ENCODE measurements at regions not wholly inside any gene's neighbourhood (a gene's known extent, or its start where the extent isn't known, plus 50 kb on each side); places are given as distances from the start of the nearest gene placed in this dataset.

GRCh38 chr2:147774805-147775204 is 70.0 kb upstream of the ACVR2A start:
- no peaks in the 10 kb centered on the region for H3K9me3 ChIP-seq (ENCODE audit: control extremely low read depth in 1 of 5, control insufficient read depth in 4 of 5, insufficient read depth in 2 of 5, low read depth in 1 of 5, low read length in 4 of 5)
- no peaks in the 10 kb centered on the region for H3K27me3 ChIP-seq (replicated peaks in 2 of 5; ENCODE audit: control insufficient read depth in 4 of 5, insufficient read depth in 5 of 5, low read length in 4 of 5)
- no peaks in the 10 kb centered on the region for H3K4me1 ChIP-seq (ENCODE audit: control extremely low read depth in 1 of 4, control insufficient read depth in 4 of 4, insufficient read depth in 4 of 4, low read length in 3 of 4)
- CTCF ChIA-PET, result no interaction called here
- no CpG with 5 or more reads among the region's 3 CpGs for WGBS (ENCODE audit: insufficient coverage)
- no peaks in the 10 kb centered on the region for H3K36me3 ChIP-seq (ENCODE audit: control insufficient read depth in 4 of 4, insufficient read depth in 4 of 4, low read length in 3 of 4)
- H3K27ac ChIP-seq (ENCODE audit: insufficient read depth in 1 of 2, low read depth in 1 of 2, low read length in 2 of 2, poor library complexity in 1 of 2, severe bottlenecking in 2 of 2), result no peak overlapping the region
- no peak overlapping the region for H3K4me3 ChIP-seq (ENCODE audit: control insufficient read depth in 1 of 7, extremely low read depth in 1 of 7, insufficient read depth in 4 of 7, low read depth in 2 of 7, low read length in 6 of 7)
- DNase-seq, result no peak
- POLR2A ChIA-PET, result no interaction called here

GRCh38 chr2:147773479-147773878 is 71.3 kb upstream of the ACVR2A start:
- CTCF ChIA-PET, result no interaction called here
- H3K4me3 ChIP-seq (ENCODE audit: control insufficient read depth in 1 of 7, extremely low read depth in 1 of 7, insufficient read depth in 4 of 7, low read depth in 2 of 7, low read length in 6 of 7), result no peak overlapping the region
- POLR2A ChIA-PET, result no interaction called here
- WGBS (ENCODE audit: insufficient coverage), result 79% methylated on average over 3 of the region's 4 CpGs
- no peak overlapping the region for H3K27ac ChIP-seq (ENCODE audit: insufficient read depth in 1 of 2, low read depth in 1 of 2, low read length in 2 of 2, poor library complexity in 1 of 2, severe bottlenecking in 2 of 2)
- no peaks in the 10 kb centered on the region for H3K4me1 ChIP-seq (ENCODE audit: control extremely low read depth in 1 of 4, control insufficient read depth in 4 of 4, insufficient read depth in 4 of 4, low read length in 3 of 4)
- H3K27me3 ChIP-seq (replicated peaks in 2 of 5; ENCODE audit: control insufficient read depth in 4 of 5, insufficient read depth in 5 of 5, low read length in 4 of 5), result no peaks in the 10 kb centered on the region
- H3K9me3 ChIP-seq (ENCODE audit: control extremely low read depth in 1 of 5, control insufficient read depth in 4 of 5, insufficient read depth in 2 of 5, low read depth in 1 of 5, low read length in 4 of 5), result no peaks in the 10 kb centered on the region
- no peak for DNase-seq
- no peaks in the 10 kb centered on the region for H3K36me3 ChIP-seq (ENCODE audit: control insufficient read depth in 4 of 4, insufficient read depth in 4 of 4, low read length in 3 of 4)

- no peaks in the 10 kb centered on the region for H3K9me3 ChIP-seq (ENCODE audit: control extremely low read depth in 1 of 5, control insufficient read depth in 4 of 5, insufficient read depth in 2 of 5, low read depth in 1 of 5, low read length in 4 of 5)
- H3K4me1 ChIP-seq (ENCODE audit: control extremely low read depth in 1 of 4, control insufficient read depth in 4 of 4, insufficient read depth in 4 of 4, low read length in 3 of 4), result no peaks in the 10 kb centered on the region
- H3K36me3 ChIP-seq (ENCODE audit: control insufficient read depth in 4 of 4, insufficient read depth in 4 of 4, low read length in 3 of 4), result no peaks in the 10 kb centered on the region
- ChIA-PET POLR2A (no interaction called here), CTCF (no interaction called here)
- H3K4me3 ChIP-seq (ENCODE audit: control insufficient read depth in 1 of 7, extremely low read depth in 1 of 7, insufficient read depth in 4 of 7, low read depth in 2 of 7, low read length in 6 of 7), result no peak overlapping the region
- no peaks in the 10 kb centered on the region for H3K27me3 ChIP-seq (replicated peaks in 2 of 5; ENCODE audit: control insufficient read depth in 4 of 5, insufficient read depth in 5 of 5, low read length in 4 of 5)
- no peak overlapping the region for H3K27ac ChIP-seq (ENCODE audit: insufficient read depth in 1 of 2, low read depth in 1 of 2, low read length in 2 of 2, poor library complexity in 1 of 2, severe bottlenecking in 2 of 2)
- DNase-seq, result no peak
Measured at GRCh38 chr2:147772781-147773180, 72.0 kb upstream of the ACVR2A start.

- peaks cover 0 to 2% (median 0%) of the 10 kb centered on the region in 5 experiments for H3K9me3 ChIP-seq (ENCODE audit: control extremely low read depth in 1 of 5, control insufficient read depth in 4 of 5, insufficient read depth in 2 of 5, low read depth in 1 of 5, low read length in 4 of 5)
- no peak overlapping the region for H3K27ac ChIP-seq (ENCODE audit: insufficient read depth in 1 of 2, low read depth in 1 of 2, low read length in 2 of 2, poor library complexity in 1 of 2, severe bottlenecking in 2 of 2)
- no peaks in the 10 kb centered on the region for H3K36me3 ChIP-seq (ENCODE audit: control insufficient read depth in 4 of 4, insufficient read depth in 4 of 4, low read length in 3 of 4)
- peak in 1 of 3 donors; percentile 1 for DNase-seq
- no peak overlapping the region for H3K4me3 ChIP-seq (ENCODE audit: control insufficient read depth in 1 of 7, extremely low read depth in 1 of 7, insufficient read depth in 4 of 7, low read depth in 2 of 7, low read length in 6 of 7)
- POLR2A ChIA-PET, result no interaction called here
- CTCF ChIA-PET, result no interaction called here
- H3K4me1 ChIP-seq (ENCODE audit: control extremely low read depth in 1 of 4, control insufficient read depth in 4 of 4, insufficient read depth in 4 of 4, low read length in 3 of 4), result no peaks in the 10 kb centered on the region
- no peaks in the 10 kb centered on the region for H3K27me3 ChIP-seq (replicated peaks in 2 of 5; ENCODE audit: control insufficient read depth in 4 of 5, insufficient read depth in 5 of 5, low read length in 4 of 5)
Measured at GRCh38 chr2:147763861-147764260, 81.0 kb upstream of the ACVR2A start.

GRCh38 chr2:147760984-147761383 is 83.8 kb upstream of the ACVR2A start:
- no peak overlapping the region for H3K4me3 ChIP-seq (ENCODE audit: control insufficient read depth in 1 of 7, extremely low read depth in 1 of 7, insufficient read depth in 4 of 7, low read depth in 2 of 7, low read length in 6 of 7)
- ChIA-PET POLR2A (no interaction called here), CTCF (no interaction called here)
- WGBS (ENCODE audit: insufficient coverage), result 100% methylated on average over 1 of the region's 2 CpGs
- peaks cover 0 to 2% (median 0%) of the 10 kb centered on the region in 5 experiments for H3K9me3 ChIP-seq (ENCODE audit: control extremely low read depth in 1 of 5, control insufficient read depth in 4 of 5, insufficient read depth in 2 of 5, low read depth in 1 of 5, low read length in 4 of 5)
- no peaks in the 10 kb centered on the region for H3K4me1 ChIP-seq (ENCODE audit: control extremely low read depth in 1 of 4, control insufficient read depth in 4 of 4, insufficient read depth in 4 of 4, low read length in 3 of 4)
- DNase-seq, result no peak
- no peaks in the 10 kb centered on the region for H3K36me3 ChIP-seq (ENCODE audit: control insufficient read depth in 4 of 4, insufficient read depth in 4 of 4, low read length in 3 of 4)
- H3K27ac ChIP-seq (ENCODE audit: insufficient read depth in 1 of 2, low read depth in 1 of 2, low read length in 2 of 2, poor library complexity in 1 of 2, severe bottlenecking in 2 of 2), result no peak overlapping the region
- no peaks in the 10 kb centered on the region for H3K27me3 ChIP-seq (replicated peaks in 2 of 5; ENCODE audit: control insufficient read depth in 4 of 5, insufficient read depth in 5 of 5, low read length in 4 of 5)

- no peak overlapping the region for H3K4me3 ChIP-seq (ENCODE audit: control insufficient read depth in 1 of 7, extremely low read depth in 1 of 7, insufficient read depth in 4 of 7, low read depth in 2 of 7, low read length in 6 of 7)
- H3K36me3 ChIP-seq (ENCODE audit: control insufficient read depth in 4 of 4, insufficient read depth in 4 of 4, low read length in 3 of 4), result no peaks in the 10 kb centered on the region
- CTCF ChIA-PET, result no interaction called here
- H3K27me3 ChIP-seq (replicated peaks in 2 of 5; ENCODE audit: control insufficient read depth in 4 of 5, insufficient read depth in 5 of 5, low read length in 4 of 5), result no peaks in the 10 kb centered on the region
- DNase-seq, result no peak
- H3K4me1 ChIP-seq (ENCODE audit: control extremely low read depth in 1 of 4, control insufficient read depth in 4 of 4, insufficient read depth in 4 of 4, low read length in 3 of 4), result no peaks in the 10 kb centered on the region
- POLR2A ChIA-PET, result no interaction called here
- peaks cover 0 to 2% (median 0%) of the 10 kb centered on the region in 5 experiments for H3K9me3 ChIP-seq (ENCODE audit: control extremely low read depth in 1 of 5, control insufficient read depth in 4 of 5, insufficient read depth in 2 of 5, low read depth in 1 of 5, low read length in 4 of 5)
- no peak overlapping the region for H3K27ac ChIP-seq (ENCODE audit: insufficient read depth in 1 of 2, low read depth in 1 of 2, low read length in 2 of 2, poor library complexity in 1 of 2, severe bottlenecking in 2 of 2)
- 84% methylated on average over 3 of the region's 3 CpGs for WGBS (ENCODE audit: insufficient coverage)
Measured at GRCh38 chr2:147759536-147759935, 85.3 kb upstream of the ACVR2A start.

- no peaks in the 10 kb centered on the region for H3K36me3 ChIP-seq (ENCODE audit: control insufficient read depth in 4 of 4, insufficient read depth in 4 of 4, low read length in 3 of 4)
- no peaks in the 10 kb centered on the region for H3K4me1 ChIP-seq (ENCODE audit: control extremely low read depth in 1 of 4, control insufficient read depth in 4 of 4, insufficient read depth in 4 of 4, low read length in 3 of 4)
- peaks cover 0 to 2% (median 0%) of the 10 kb centered on the region in 5 experiments for H3K9me3 ChIP-seq (ENCODE audit: control extremely low read depth in 1 of 5, control insufficient read depth in 4 of 5, insufficient read depth in 2 of 5, low read depth in 1 of 5, low read length in 4 of 5)
- H3K27me3 ChIP-seq (replicated peaks in 2 of 5; ENCODE audit: control insufficient read depth in 4 of 5, insufficient read depth in 5 of 5, low read length in 4 of 5), result no peaks in the 10 kb centered on the region
- ChIA-PET POLR2A (no interaction called here), CTCF (no interaction called here)
- WGBS (ENCODE audit: insufficient coverage), result no CpG with 5 or more reads among the region's 2 CpGs
- no peak overlapping the region for H3K4me3 ChIP-seq (ENCODE audit: control insufficient read depth in 1 of 7, extremely low read depth in 1 of 7, insufficient read depth in 4 of 7, low read depth in 2 of 7, low read length in 6 of 7)
- H3K27ac ChIP-seq (ENCODE audit: insufficient read depth in 1 of 2, low read depth in 1 of 2, low read length in 2 of 2, poor library complexity in 1 of 2, severe bottlenecking in 2 of 2), result no peak overlapping the region
- no peak for DNase-seq
Measured at GRCh38 chr2:147758821-147759220, 86.0 kb upstream of the ACVR2A start.

Data from common myeloid progenitor, CD34-positive (primary cell).